NCI-H82 treated with DMSO at 0.1 percent for 48 hours (cell line): ENCODE measurements at regions not wholly inside any gene's neighbourhood (a gene's known extent, or its start where the extent isn't known, plus 50 kb on each side); places are given as distances from the start of the nearest gene placed in this dataset.
A peak's percentile ranks its signal among the peaks of the same experiment; 100 is the strongest.

Experiments
- DNase-seq: peaks from one replicate; lab custom pipeline; 2025; ENCODE audit not compliant: unreplicated experiment; lab: John Stamatoyannopoulos, UW

DNA sequence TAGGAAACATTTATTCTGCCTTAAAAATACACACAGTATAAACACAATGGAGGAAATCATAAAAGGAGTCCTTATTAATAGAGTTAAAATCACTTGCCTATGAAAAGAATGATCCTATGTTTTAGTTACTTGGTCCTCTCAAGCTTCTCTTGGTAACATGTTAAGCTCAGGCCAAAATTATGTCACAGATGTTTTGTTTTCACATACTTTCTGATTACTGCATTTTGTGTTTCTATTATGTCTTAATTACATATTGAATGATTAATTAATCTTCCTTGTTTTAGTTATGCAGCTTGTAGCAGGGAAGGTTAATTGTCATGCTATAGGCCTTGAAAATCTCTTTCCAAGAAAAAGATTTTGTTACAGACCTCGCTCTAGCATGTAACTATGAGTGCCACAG is 406.0 kb downstream of the PLA2G4A start:
- DNase-seq: no peak

- DNase-seq: no peak
These were observed 407.4 kb downstream of the PLA2G4A start for GRCh38 chr1:187236199-187236598.

- no peak for DNase-seq
These were observed 407.9 kb downstream of the PLA2G4A start for GRCh38 chr1:187236676-187237075.

GRCh38 chr1:187237542-187237941 is 408.8 kb downstream of the PLA2G4A start:
- no peak for DNase-seq

DNA sequence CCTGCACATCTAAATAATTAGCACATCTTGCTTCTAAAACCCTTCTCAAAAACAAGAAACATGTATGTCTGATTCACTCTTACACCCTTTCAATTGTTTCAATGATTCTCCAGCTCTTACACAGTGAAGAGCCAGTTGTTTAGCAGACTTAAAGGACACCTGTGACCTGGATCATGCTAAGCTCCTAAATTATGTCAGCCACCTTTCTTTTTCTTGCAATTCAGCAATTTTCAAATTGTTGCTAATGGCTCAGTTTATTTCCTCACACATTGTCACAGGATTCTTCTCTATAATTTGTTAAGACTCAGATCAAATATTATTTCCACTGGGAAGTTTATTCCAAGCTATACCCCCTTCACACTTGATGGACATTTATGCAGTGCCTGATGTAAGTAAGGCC is 413.2 kb downstream of the PLA2G4A start:
- DNase-seq: no peak

GRCh38 chr1:187244623-187245022 is 415.9 kb downstream of the PLA2G4A start:
- no peak for DNase-seq

DNA sequence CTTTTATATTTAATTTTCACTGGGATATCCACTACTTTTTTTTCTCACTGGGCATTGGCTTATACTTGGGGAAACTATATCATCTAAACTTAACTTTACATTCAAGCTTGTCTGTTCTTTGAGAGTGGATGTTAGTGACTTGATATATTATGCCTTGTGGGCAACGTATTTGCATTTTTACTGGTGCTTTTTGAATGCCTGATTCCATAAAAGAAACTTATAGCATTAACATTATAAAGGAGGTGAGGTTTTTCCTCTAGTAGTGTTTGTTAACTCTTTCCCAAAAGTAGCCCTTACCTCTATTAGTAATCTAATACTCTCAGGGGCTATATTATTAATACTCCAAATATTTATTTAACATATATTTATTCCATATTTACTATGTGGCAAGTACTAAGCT is 416.5 kb downstream of the PLA2G4A start:
- DNase-seq: no peak

GRCh38 chr1:187249196-187249595 is 420.4 kb downstream of the PLA2G4A start:
- no peak for DNase-seq

DNA sequence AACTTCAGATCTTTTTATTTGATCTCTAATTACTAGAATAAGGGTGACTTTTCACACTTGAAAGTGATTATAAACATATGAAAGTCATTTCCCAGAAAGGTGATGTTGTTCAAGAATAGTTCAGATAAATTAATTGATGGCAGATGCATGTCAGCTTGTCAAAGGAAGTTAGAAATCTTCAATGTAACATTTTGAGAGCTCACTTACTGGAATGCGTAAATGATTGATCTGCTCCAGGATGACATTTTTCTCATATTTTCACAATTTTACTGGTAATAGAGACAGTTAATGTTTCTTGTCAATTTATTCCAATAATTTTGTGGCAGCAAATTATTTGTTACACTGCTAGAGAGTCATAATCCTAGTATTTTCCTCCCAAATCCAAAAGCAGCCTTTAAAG is 424.2 kb downstream of the PLA2G4A start:
- no peak for DNase-seq

DNA sequence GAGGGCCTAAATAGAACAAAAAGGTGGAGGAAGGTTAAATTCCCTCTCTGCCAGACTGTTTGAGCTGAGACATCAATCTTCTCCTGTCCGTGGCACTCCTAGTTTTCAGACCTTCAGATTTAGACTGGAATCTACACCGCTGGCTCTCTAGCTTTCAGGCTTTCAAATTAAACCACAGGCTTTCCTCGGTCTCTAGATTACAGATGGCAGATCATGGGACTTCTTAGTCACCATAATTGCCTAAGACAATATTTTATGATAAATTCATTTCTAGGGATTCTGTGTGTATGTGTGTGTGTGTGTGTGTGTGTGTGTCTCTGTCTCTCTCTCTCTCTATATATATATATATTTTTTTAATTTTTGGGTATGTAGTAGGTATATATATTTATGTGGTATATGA is 428.7 kb downstream of the PLA2G4A start:
- DNase-seq: no peak

DNA sequence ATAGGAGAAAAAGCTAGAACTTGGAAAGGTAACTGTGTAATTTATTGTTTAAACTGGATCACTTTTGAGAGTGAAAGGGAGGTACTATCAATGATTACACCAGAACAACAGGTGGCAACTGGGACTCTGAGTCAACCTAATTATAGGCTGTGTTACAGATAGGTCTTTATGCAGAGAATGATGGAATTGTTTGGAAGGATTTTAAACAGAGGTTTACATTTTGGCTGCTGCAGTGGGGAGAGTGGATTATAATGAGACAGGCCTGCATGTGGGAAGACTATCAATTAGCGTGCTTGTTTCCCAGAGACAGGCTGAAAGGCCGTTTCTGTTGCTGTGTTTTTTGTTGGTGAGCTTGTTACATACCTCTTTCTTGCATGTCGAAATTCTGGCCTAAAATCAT is 432.9 kb downstream of the PLA2G4A start:
- no peak for DNase-seq

- no peak for DNase-seq
These were observed 434.0 kb downstream of the PLA2G4A start for GRCh38 chr1:187262731-187263130.

DNA sequence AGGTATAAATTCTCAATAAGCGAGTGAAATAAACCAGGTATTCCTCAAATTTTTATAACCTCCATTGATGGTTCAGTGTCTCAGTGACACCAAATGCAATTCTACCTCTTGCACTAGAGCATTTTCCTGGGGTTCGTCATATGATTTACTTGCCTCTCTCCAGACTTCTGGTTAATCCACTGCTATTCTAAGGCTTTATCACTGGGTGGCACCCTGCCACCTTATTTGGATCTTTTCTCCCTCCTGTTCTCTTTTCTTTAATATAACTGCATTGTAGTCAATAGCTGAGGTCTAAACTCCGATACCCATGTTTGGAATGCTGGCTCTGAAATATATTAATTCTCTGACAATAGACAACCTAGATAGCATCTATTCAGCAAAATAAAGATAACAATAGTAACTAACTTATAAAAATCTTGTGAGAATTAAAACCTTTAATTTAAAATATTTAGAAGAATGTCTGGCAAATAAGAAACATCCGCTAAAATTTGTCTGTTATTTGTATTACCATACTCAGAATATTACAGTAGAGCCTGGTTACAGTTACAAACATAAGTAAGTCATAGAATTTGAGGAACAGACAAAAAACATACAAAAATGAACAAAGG is 436.4 kb downstream of the PLA2G4A start:
- peak; percentile 53 for DNase-seq

DNA sequence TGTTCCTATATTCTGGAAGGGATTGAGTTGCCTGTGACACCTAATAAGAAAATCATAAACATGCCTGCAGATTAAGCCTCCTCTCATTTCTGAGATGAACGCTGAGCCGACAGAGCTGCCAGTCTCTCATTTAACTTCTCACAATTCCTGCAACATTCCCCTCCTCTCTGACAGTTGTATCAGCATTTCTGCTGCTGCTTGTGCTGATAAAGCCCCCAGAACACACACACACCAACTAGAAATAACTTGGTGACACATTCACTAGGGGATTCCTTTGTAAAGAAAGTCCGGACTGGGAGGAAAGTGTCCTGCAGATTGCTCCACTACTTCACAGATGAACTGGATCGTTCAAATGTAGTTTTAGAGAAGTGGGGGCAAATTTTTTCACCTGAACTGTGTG is 437.3 kb downstream of the PLA2G4A start:
- DNase-seq: no peak

DNA sequence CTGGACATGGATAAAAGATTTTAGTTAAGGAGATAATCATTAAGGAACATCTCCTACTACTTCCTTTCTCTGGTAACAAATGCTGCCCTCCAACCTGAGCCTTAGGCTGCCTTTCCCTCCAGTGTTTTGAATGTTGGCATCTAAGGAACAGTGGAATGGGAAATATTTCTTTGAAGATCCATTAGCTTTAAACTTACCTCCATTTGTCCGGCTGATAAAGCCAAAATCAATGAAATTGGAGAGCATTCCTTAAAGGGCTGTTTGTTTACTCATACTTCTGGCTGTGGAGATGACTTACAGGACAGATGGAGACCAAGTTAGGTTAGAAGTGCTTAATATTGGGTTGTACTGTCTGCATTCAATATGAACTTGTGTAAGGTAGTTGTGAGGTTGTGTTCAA is 439.1 kb downstream of the PLA2G4A start:
- no peak for DNase-seq

DNA sequence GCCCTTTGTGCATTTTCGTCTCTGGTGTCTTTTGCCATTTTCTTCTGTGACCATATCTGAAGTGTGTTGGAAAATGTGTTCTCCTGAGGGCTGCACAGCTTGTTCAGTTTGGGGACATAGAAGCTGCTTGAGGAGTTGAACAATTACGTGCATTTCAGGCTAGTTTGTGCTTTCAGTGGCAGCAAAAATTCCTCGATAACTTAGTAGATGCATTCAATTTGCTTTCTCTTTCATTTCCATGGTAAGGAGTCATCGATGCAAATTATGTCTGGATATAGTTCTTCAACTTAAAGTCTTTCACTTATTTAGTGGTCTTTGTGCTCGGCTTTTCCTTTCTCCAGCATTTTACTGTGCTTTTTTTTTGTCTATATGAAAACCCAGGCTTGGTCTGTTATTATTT is 441.5 kb downstream of the PLA2G4A start:
- no peak for DNase-seq

DNA sequence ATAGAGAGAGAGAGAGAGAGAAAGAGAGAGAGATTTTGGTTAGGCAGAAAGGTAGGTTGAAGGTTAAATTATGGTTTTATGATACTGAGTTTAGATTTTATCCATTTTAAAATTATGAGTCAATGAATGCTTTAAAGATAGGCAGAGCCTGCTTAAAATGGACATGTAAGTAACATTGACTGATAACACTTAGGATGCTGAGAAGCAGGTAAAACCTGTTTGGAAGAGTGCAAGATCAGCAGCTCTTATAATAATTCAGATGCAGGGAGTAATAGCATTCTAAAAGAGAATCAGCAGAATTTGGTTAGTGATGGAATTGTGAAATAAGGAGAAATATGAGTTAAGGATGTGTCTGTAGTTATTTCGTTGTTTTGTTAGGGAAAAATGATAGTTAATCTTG is 446.6 kb downstream of the PLA2G4A start:
- DNase-seq: no peak

- no peak for DNase-seq
These were observed 447.3 kb downstream of the PLA2G4A start for GRCh38 chr1:187275985-187276575.

GRCh38 chr1:187276677-187277076 is 447.9 kb downstream of the PLA2G4A start:
- no peak for DNase-seq

GRCh38 chr1:187280031-187280430 is 451.3 kb downstream of the PLA2G4A start:
- DNase-seq: no peak

DNA sequence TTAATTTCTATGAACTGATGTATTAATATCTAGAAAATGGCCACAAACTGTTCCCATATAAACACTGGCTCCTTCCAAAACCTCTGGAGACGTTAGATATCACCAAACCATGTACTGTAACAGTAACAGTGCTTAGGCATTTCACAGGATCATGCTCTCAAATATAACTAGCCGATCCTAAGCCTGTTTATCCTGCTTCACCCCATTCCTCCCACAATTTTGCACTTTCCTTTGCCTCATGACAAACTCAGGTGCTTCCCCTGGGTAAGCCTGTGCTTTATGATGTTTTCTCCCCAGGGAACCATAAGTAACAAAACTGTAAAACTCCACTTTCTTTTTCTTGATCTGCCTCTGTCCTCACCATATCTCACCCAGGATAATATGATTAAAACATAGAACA is 452.3 kb downstream of the PLA2G4A start:
- no peak for DNase-seq

DNA sequence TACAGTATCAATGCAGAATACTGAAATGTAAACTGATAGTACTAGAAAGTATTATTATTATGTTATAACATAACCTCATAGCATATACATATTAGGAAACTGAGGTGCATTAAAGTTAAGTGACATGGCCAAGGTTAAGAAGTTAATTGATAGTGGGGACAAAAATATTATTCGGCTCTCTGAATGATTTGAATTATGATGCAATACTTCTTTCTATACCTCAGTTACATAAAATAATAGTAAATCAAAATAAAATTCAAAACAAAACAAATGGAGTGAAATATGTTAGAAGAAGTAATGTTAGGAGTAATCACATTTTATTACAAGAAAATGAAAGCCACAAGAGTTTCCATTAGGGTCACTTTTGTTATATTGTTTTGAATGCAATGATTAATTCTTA is 455.2 kb downstream of the PLA2G4A start:
- no peak for DNase-seq
